Suppressor macrophage treated with lipopolysaccharide for 4 hours (primary cell): ENCODE measurements at regions not wholly inside any gene's neighbourhood (a gene's known extent, or its start where the extent isn't known, plus 50 kb on each side); places are given as distances from the start of the nearest gene placed in this dataset.
"Not testable (repeated sequence)": the region's sequence is repeated elsewhere in the genome, so short reads cannot be mapped to it uniquely, and the experiment has no call there.

Experiments
- DNase-seq: peaks from one replicate; pipeline ENCODE4 v3.0.0-alpha.2; 2020

DNA sequence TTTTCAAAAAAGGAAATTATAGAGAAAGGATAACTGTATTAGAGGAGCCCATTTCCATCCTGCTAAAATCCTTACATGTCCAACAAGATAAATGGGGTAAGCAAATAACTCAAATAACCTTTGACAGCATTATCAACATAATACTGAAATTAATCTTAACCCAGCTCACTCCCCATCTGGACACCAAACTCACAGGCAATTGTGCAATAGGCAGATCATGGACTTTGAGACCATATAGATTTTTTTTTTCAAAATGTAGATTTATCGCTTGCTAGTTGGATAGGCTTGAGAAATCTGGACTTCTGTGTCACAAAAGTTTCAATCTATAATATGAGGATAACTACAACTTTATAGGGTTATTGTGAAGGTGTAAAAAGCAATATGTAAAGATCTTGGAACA, 134.4 kb upstream of the ASCC3 start:
- no peak for DNase-seq

DNA sequence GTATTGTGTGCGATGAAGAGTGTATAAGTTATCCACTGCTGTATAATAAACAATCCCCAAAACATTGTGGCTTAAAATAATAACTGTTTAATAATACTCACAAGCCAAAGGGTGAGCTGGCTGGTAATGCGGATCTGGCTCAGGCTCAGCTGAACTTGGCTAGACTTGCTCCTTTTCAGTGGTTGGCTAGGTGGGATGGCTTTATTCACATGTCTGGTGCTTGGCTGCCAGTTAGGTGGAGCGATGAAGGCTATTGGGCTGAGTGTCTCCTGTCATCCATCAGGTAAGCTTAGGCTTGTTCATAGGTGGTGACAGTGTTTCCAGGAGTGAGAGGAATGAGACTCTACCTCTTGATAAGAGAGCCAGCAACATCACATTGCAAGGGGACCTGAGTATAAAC, 135.0 kb upstream of the ASCC3 start:
- no peak for DNase-seq

DNA sequence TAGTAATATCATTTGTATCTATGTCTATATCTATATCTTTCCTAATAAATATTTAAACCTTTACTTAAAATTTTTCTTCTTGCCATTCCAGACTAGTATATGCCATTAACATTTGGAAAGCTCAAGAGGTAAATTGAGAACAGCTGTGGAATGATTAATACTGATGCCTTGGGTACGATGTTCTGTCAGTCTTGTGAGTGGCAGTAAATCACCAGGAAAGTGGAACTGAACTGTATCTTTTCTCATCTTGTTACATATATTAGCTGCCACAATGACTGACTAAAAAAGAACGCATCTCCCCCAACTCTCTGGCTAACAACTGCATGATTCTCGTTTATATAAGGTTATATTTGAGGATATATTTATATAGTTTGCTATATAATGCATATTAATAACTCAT, 137.0 kb upstream of the ASCC3 start:
- no peak for DNase-seq

DNA sequence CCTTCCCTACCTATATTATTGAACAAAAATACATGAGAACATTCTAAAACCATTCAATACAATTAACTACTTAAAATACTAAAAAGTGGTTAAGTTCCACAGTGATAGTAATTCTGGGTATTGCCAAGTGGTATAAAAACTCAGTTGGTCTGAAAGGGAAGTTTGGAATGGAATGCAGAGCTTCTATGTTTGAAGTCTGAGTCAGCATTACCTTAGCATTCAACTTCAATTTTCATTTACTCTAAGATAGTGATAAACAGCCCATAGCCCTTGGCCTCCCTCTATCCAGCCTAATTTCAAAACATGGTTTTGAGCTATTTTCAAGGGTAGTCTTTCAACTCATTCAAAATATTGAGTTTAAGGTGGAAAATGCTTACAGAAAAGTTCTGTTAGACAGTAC, 140.4 kb upstream of the ASCC3 start:
- no peak for DNase-seq

DNA sequence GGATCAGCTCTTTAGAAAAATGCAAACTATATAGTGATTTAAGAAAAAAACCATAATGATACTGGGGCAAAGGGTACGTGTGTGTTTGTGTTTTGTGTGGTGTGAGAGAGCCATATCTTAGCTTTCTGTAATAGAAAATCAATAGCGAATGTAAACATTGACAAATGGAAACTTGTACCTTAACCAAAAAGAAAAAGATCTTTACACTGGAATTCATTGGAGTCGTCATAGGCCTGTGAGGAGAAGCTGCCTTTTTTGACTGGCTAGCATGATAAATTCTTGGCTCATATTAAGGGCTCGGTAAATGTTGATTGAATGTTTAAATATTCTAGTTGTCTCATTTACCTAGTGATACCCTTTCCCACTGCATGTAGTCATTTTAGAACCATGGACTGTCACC, 161.8 kb upstream of the ASCC3 start:
- DNase-seq: no peak

DNA sequence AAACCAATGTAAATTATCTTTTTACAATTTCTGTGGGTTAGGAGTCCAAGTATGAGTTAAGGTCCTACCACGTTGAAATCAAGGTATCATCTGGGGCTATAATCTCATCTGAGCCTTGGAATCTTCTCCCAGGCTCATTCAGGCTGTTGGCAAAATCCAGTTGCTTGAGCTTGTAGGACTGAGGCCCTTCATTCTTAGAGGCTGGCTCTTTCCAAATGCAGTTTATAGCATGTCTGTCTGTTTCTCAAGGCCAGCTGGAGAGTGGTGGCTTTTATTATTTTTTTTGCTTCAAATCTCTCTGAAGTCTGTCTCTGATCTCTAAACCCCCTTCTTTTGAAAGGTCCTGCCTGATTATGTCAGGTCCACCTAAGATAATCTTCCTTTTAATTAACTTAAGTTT, 177.2 kb upstream of the ASCC3 start:
- DNase-seq: no peak

DNA sequence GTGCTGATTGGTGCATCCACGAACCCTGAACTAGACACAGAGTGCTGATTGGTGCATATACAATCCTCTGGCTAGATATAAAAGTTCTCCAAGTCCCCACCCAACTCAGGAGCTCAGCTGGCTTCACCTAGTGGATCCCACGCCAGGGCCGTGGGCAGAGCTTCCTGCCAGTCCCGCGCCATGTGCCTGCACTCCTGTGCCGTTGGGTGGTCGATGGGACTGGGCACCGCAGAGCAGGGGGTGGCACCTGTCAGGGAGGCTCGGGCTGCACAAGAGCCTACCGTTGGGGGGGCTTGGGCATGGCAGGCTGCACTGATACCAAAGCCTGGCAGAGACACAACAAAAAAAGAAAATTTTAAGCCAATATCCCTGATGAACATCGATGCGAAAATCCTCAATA, 185.4 kb upstream of the ASCC3 start:
- DNase-seq: no peak

DNA sequence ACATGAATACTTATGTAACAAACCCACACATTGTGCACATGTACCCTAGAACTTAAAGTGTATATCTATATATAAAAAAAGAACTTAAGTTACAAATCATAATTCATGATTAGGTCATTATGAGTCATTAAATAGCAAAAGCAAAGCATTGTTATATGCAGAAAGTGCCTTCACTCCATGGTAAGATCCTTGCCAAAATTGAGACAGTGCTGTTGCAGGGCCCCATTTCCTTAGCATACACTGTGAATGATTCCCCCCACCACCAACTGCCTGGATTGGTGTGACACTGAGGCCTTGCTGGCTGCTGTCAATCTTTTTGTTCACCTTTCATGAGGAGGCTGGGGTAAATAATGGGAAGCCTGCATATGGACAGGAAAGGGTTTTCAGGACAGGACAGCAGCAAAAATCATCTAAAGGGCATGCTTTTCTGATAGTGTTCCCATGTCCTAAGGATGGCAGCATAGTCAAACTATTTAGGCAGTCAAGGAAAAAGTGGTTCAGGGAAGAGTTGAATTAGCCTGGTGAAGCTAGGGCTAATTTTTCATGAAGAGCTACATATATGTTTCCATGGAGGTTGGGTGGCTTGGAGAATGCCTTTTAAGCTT, 188.2 kb upstream of the ASCC3 start:
- DNase-seq: no peak

DNA sequence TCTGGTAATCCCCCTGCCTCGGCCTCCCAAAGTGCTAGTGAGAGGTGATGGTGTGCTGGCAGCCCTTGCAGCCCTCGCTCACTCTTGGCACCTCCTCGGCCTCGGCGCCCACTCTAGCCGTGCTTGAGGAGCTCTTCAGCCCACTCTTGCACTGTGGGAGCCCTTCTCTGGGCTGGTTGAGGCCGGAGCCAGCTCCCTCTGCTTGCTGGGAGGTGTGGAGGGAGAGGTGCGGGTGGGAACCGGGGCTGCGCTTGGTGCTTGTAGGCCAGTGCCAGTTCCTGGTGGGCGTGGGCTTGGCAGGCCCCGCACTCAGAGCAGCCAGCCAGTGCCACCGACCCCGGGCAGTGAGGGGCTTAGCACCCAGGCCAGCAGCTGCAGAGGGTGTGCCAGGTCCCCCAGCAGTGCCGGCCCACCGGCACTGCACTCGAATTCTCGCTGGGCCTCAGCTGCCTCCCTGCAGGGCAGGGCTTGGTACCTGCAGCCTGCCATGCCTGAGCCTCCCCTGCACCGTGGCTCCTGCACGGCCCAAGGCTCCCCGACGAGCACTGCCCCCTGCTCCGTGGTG, 189.0 kb upstream of the ASCC3 start:
- DNase-seq: no peak

DNA sequence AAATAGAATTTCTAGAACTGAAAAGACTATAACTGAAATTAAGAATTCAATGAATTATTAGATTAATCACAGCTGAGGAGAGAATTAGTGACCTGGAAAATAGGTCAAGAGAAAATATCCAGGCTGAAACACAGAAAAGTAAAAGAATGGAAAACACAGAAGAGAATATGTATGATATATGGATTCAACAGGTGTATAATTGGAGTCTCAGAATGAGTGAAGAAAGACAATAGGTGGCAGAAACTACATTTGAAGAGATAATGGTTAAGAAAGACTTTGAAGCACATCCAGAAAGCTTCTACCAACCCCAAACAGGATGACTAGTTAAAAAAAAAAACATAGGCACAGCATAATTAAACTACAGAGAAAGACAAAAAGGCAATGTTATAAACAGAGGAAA, 196.2 kb upstream of the ASCC3 start:
- DNase-seq: no peak

DNA sequence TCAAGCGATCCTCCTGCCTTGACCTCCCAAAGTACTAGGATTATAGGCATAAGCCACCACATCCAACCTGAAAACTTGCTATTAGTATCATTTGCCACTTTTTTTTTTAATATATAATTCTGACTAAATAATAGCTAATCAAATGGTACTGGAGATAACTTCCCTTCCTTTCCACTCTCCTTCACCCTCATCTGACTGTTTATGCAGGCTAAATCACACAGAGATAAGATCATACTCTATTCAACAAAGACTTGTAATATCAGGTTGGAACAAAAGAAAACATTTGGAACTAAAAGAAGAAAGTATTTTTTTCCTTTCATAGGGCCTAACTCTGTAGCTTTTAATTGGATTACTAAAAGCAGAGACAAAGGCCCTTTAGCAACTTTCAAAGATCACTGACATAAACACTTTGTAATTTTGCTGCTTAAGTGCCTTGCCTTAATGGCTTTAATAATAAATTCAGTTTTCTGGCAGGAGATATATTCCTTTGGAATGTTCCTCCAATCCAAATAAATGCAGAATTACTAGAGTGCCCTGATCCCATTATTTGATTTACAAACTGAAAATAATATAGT, 198.7 kb upstream of the ASCC3 start:
- DNase-seq: no peak

DNA sequence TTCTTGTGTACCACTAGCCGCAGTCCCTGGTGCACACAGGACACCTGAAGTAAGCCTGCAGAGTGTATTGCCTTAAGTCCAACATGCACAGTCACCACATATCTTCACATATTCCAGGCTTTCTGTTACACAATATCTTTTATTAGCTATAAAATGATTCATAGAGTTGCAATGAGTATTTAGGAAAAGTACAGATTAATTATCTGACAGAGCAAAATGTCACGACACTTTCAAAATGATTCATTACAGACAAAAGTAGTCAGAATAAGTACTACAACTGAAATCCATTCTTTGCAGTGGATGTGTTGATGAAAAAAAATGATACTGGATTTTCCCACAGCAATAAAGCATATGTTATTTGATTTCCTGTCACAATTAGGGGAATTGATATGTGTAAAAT, 199.5 kb upstream of the ASCC3 start:
- no peak for DNase-seq

DNA sequence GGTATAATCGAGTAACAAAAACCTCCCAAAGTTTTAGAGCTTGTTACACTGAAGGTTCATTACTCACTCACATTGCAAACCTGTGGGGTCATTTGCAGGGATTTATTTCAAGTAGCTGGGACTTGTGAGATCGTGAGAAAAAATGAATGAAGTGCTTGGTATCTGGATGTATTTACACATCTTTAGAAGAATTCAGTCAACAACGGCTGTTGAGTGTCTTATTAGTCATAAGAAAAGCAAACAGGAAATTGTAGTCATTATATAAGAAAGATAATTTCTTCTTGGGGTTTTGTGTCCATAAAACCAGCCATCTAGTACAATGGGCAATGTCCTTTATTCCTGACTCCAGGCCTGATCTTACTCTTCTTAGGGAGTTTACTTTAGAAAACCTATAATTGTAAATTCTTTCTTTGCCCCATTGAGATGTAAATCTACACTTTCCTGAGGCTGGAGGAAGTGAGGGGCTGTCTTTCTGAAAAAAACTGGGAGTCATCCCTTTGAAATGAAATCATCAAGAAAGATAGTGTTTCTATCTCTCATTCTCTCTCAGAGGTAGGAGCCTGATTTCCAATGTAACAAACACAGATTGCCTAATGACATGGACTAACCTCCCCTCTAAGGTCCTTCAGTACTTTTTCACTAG, 202.5 kb upstream of the ASCC3 start:
- DNase-seq: no peak

DNA sequence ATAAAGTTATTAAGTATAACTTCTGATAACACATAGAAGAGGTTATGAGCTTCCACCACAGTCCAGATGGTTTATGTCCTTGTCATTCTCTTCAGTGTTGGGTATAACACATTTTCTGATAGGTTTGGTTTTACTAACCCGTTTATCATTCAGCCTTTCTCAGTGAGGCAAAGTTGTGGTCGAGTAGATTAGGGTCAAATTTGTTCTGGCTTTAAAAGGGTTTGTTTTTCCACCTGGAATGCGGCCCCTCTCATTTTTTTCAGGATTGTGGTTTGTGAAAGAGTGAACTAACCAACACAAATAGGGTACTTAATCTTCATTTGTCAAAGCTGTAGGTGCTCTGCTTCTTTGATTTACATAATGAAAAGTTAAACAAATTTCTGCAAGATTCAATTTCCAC, 204.2 kb upstream of the ASCC3 start:
- DNase-seq: no peak

DNA sequence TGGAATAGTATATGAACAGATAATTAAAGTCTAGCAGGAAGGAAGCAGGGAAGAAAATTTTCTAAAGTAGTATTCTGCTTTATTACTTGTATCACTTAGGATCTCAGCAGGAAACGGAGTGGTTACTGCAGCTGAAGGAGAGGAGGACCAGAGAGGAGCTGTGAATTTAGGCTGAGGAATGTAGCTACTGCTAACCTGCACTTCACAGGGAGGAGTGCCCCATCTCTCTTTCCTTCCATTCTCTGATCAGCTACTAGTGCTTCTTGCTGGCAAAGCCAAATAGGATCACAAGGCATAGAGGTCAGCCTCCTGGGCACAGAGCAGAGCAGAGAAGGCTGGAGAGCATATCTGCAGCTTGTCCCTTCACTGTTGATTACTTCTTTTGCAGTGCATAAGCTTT, 205.3 kb upstream of the ASCC3 start:
- DNase-seq: no peak

DNA sequence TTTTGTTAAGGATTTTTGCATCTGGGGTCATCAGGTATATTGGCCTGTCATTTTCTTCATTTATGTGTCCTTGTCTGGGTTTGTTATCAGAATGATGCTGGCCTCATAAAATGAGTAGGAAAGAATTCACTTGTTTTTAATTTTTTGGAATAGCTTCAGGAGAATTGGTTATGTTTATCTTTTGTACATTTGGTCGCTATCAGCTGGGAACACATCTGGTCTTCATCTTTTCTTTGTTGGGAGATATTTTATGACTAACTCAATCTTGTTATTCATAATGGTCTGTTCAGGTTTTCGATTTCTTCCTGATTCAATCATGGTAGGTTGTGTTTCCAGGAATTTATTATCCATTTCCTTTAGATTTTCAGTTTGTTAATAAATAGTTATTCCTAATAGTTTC, 207.5 kb upstream of the ASCC3 start:
- no peak for DNase-seq

DNA sequence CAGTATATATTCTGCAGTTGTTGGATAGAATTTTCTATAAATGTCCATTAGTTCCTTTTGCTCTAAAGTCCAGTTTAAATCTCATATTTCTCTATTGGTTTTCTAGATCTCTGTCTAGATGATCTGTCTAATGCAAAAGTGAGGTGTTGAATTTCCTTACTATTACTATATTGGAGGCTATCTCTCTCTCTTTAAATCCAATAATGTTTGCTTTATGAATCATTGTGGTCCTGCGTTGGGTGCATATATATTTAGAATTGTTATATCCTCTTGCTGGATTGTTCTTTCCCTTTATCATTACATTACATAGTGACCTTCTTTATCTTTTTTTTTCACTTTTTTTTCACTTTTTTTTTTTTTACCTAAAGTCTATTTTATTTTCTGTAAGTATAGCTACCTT, 208.5 kb upstream of the ASCC3 start:
- DNase-seq: no peak

DNA sequence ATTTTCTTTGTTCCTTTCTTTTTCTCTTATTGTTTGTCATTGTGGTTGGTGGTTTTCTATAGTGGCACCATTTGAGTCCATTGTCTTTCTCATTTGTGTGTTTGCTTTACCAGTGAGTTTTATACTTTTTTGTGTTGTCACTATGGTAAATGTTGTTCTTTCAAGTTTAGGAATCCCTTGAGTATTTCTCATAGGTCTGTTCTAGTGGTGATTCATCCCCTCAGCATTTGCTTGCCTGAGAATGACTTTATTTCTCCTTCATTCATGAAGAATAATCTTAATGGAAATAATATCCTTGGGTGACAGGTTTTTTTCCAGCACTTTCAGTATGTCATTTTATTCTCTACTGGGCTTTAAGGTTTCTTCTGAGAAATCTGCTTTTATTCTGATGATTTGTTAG, 209.2 kb upstream of the ASCC3 start:
- no peak for DNase-seq

DNA sequence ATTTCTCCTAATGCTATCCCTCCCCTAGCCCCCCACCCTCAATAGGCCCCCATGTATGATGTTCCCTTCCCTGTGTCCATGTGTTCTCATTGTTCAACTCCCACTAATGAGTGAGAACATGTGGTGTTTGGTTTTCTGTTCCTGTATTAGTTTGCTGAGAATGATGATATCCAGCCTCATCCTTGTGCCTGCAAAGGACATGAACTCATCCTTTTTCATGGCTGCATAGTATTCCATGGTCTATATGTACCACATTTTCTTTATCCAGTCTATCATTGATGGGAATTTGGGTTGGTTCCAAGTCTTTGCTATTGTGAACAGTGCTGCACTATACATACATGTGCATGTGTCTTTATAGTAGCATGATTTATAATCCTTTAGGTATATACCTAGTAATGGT, 217.5 kb upstream of the ASCC3 start:
- not testable (repeated sequence) for DNase-seq

DNA sequence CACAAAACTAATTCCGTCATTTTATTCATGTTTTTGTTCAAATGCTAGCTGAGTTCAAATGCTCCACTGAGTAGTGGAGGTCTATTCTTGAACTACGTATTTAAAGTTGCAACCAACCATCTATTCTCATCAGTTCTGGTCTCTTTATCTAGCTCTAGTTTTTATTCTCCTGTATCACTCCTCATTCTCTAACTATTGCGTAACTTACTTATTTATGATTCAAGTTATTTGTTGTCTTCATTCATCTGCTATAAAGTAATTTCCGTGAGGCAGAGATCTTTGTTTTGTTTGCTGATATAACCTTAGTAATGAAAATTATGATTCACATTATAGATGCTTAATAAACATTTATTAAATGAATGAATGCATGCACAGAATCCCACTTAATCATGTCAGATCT, 221.6 kb upstream of the ASCC3 start:
- no peak for DNase-seq

DNA sequence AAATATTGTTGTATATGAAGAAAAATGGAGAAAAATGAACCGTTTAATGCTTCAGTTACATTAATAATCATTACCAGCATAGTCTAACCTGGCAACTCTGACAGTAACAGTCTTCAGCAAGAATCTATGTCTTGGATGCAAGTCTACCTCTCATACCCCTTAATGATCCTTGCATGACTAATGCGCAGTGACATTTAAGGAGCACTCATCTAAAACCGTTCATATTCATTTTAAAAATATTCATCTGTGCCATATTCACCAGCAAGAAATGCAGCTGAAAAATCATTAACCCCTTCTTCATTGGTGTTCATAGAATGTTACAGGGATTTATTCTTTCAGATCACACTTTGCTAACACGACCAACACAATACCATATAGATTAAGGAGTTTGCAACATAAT, 227.2 kb upstream of the ASCC3 start:
- DNase-seq: no peak

DNA sequence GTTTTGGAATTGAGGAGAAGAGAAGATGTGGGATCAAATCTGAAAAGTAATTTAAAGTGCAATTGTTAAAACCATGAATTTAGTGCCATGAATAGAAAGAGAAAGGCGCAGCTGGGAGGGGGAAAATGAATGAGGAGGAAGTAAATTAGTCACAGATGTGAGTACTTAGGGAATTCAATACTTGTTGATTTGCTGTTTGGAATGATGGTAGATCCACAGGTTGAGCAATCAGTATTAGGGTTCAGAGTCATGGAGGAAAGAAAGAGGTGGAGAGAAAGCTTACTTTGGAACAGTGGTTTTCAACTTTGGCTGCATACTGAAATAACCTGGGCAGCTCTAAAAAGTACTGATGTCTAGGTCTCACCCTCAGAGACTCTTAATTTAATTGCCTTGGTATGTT, 229.7 kb upstream of the ASCC3 start:
- no peak for DNase-seq

DNA sequence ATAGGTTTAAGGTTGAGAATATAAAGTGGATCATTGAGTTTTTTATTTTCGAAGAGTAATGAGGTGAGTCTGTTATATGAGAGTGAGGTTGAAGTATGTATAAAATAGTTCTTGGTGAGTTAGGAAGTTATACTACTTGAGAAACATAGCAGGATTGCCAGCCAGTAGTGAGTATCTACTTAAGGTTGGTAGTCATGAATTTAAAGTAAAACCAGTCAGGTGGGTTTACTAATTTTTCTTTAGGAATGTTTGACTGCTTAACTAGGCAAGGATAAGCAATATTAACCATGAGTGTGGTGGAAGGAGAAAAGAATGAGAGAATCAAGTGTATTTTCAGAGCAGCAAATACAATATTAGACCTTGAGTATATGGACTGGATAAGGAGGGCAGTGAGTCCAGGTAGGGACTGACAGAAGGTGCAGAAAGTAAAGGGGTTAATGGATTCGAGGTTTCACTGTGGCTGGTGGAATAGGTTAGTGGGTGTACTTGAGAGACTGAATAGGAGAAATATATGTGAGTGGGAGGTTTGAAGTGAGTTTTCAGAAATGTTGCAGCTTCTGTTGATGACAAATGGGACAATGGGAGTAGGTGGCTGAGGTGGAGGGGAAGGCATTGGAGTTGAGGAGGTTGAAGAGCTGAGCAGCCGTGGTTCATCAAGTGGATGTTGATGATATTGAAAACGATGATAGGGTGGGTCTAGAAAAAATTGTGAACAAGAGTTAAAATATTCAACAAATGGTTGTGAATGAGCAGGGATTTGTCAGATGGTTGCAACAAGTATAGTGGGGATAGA, 232.5 kb upstream of the ASCC3 start:
- DNase-seq: no peak

DNA sequence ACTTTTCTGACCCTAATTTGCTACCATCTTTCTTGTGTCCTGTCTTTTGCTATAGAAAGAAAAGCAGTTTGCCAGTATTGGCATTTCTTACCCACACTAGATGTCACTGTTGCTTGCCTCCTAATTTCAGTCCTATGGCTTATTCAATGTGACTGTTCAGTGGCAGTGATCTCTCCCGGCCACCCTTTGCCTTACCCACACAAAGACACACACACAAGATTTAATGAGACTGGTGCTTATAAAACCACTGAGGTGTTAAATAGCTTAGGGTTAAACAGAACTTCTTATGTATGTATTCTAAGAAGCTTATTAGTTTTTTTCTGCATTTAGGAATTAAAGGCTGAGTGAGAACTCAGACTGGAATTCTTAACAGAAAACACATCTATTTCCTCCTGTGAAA, 233.6 kb upstream of the ASCC3 start:
- DNase-seq: no peak
